SK-N-SH (cell line): ENCODE measurements at regions not wholly inside any gene's neighbourhood (a gene's known extent, or its start where the extent isn't known, plus 50 kb on each side); places are given as distances from the start of the nearest gene placed in this dataset.

Source experiments
- CTCF ChIA-PET: fragments of 300-600, 350-600 bp; formaldehyde crosslinking; extraction: SDS; loops from one replicate; lab custom pipeline; 2021; lab: Yijun Ruan, JAX
- POLR2A ChIA-PET: fragments of 350-600 bp; sonication (Branson Sonifier 250); formaldehyde crosslinking; extraction: SDS; loops from one replicate; lab custom pipeline; 2020; ENCODE audit warnings: antibody characterized with exemption, inconsistent platforms; lab: Yijun Ruan, JAX
- DNase-seq: peaks from one replicate; pipeline ENCODE4 v3.0.0; 2012
- H2AFZ ChIP-seq: fragments of 200-600 bp; sonication (generic); 2 replicates; pipeline ENCODE4 v1.8.1; 2016; ENCODE audit warnings: antibody characterized with exemption, mild to moderate bottlenecking, low read depth
- H3F3A ChIP-seq: fragments of 200-600 bp; sonication (generic); replicated peaks from 2 replicates; pipeline ENCODE3; 2016; ENCODE audit warnings: antibody characterized with exemption, mild to moderate bottlenecking; ENCODE audit not compliant: insufficient read depth
- H3K27ac ChIP-seq, 2 experiments: fragments of 200-500 bp in 1 of 2; fragments of 200-600 bp in 1 of 2; sonication (Bioruptor generic) in 1 of 2; sonication (generic), shearing (Covaris generic) in 1 of 2; 2 replicates each; pipeline versions ENCODE4 v1.5.1 to v1.6.1; 2014 to 2016; ENCODE audit warnings: low read depth in 2 of 2, inconsistent platforms in 1 of 2, low read length in 1 of 2, mild to moderate bottlenecking in 1 of 2, mixed read lengths in 1 of 2
- H3K27me3 ChIP-seq: fragments of 200-600 bp; sonication (generic), shearing (Covaris generic); 2 replicates; pipeline ENCODE4 v1.6.1; 2016; ENCODE audit warnings: mixed run types; ENCODE audit not compliant: insufficient read depth
- H3K36me3 ChIP-seq, 2 experiments: fragments of 200-500 bp in 1 of 2; fragments of 200-600 bp in 1 of 2; sonication (Bioruptor generic) in 1 of 2; sonication (generic) in 1 of 2; replicated peaks in 1 of 2; 2 replicates each; pipeline versions ENCODE3 to v1.5.1; 2014 to 2016; ENCODE audit warnings: low read length in 1 of 2, mild to moderate bottlenecking in 1 of 2; ENCODE audit not compliant: insufficient read depth in 2 of 2, control insufficient read depth in 1 of 2
- H3K4me1 ChIP-seq, 2 experiments: fragments of 200-500 bp in 1 of 2; fragments of 200-600 bp in 1 of 2; sonication (Bioruptor generic) in 1 of 2; sonication (generic), shearing (Covaris generic) in 1 of 2; 2 replicates each; pipeline versions ENCODE4 v1.5.1 to v1.6.1; 2014 to 2016; ENCODE audit warnings: low read depth in 1 of 2, low read length in 1 of 2, mixed run types in 1 of 2; ENCODE audit not compliant: insufficient read depth in 2 of 2, control insufficient read depth in 1 of 2
- H3K4me2 ChIP-seq: fragments of 200-600 bp; sonication (generic), shearing (Covaris generic); 2 replicates; pipeline ENCODE4 v1.6.1; 2017; ENCODE audit warnings: mixed run types
- H3K4me3 ChIP-seq, 2 experiments: fragments of 200-500 bp in 1 of 2; fragments of 200-600 bp in 1 of 2; sonication (Bioruptor generic) in 1 of 2; sonication (generic), shearing (Covaris generic) in 1 of 2; 2 replicates each; pipeline versions ENCODE4 v1.5.1 to v1.8.1; 2014 to 2016; ENCODE audit warnings: low read depth in 2 of 2, inconsistent platforms in 1 of 2, low read length in 1 of 2, mild to moderate bottlenecking in 1 of 2, mixed read lengths in 1 of 2, moderate library complexity in 1 of 2
- H3K79me2 ChIP-seq: fragments of 200-600 bp; sonication (generic); 2 replicates; pipeline ENCODE4 v1.8.1; 2017; ENCODE audit warnings: mild to moderate bottlenecking; ENCODE audit not compliant: insufficient read depth
- H3K9ac ChIP-seq: fragments of 200-600 bp; sonication (generic); 2 replicates; pipeline ENCODE4 v1.6.1; 2017; ENCODE audit warnings: mixed run types
- H3K9me2 ChIP-seq: fragments of 200-600 bp; sonication (generic); 2 replicates; pipeline ENCODE4 v1.6.1; 2017; ENCODE audit warnings: mixed run types
- H3K9me3 ChIP-seq: fragments of 200-600 bp; sonication (generic); 2 replicates; pipeline ENCODE4 v1.6.1; 2017; ENCODE audit warnings: mixed run types, mild to moderate bottlenecking, moderate library complexity
- H4K20me1 ChIP-seq: fragments of 200-600 bp; sonication (generic); 2 replicates; pipeline ENCODE4 v1.6.1; 2017; ENCODE audit warnings: mild to moderate bottlenecking, mixed run types; ENCODE audit not compliant: insufficient read depth
- ELF1 ChIP-seq: IDR thresholded peaks from 2 replicates; pipeline ENCODE4 v1.4.0; 2012
- FOSL2 ChIP-seq: IDR thresholded peaks from 2 replicates; pipeline ENCODE4 v1.4.0; 2012; ENCODE audit warnings: low read depth, mild to moderate bottlenecking, moderate library complexity, borderline replicate concordance
- FOXJ3 ChIP-seq: sonication (generic); formaldehyde crosslinking; IDR thresholded peaks from 2 replicates; pipeline ENCODE4 v1.5.1; 2020; ENCODE audit warnings: mild to moderate bottlenecking, missing genetic modification reagents
- RCOR1 ChIP-seq: fragments of 150-350 bp; IDR thresholded peaks from 2 replicates; pipeline ENCODE4 v1.6.1; 2017; ENCODE audit warnings: antibody characterized with exemption, low read length
- RFX5 ChIP-seq: IDR thresholded peaks from 2 replicates; pipeline ENCODE4 v1.6.1; 2012; ENCODE audit warnings: mild to moderate bottlenecking, improper control_type of control experiment, low read length
- TCF12 ChIP-seq: IDR thresholded peaks from 2 replicates; pipeline ENCODE4 v1.4.0; 2012
- YY1 ChIP-seq: IDR thresholded peaks from 2 replicates; pipeline ENCODE4 v1.4.0; 2012; ENCODE audit warnings: low read depth, mild to moderate bottlenecking
- WGBS: methylation state at CpG from one replicate; pipeline ENCODE4 v1.1.6; 2017; ENCODE audit warnings: low lambda C conversion rate; 5-methylcytosine and 5-hydroxymethylcytosine counted together
- TF ChIP-seq, protein P1 (sequence below): IDR thresholded peaks from 2 replicates; pipeline ENCODE4 v1.4.0; 2012; ENCODE audit warnings: low read depth
- TF ChIP-seq, protein P2 (sequence below): IDR thresholded peaks from 2 replicates; pipeline ENCODE4 v1.4.0; 2012; ENCODE audit warnings: low read depth, borderline replicate concordance
- TF ChIP-seq, protein P3 (sequence below): IDR thresholded peaks from 2 replicates; pipeline ENCODE4; 2012

DNA sequence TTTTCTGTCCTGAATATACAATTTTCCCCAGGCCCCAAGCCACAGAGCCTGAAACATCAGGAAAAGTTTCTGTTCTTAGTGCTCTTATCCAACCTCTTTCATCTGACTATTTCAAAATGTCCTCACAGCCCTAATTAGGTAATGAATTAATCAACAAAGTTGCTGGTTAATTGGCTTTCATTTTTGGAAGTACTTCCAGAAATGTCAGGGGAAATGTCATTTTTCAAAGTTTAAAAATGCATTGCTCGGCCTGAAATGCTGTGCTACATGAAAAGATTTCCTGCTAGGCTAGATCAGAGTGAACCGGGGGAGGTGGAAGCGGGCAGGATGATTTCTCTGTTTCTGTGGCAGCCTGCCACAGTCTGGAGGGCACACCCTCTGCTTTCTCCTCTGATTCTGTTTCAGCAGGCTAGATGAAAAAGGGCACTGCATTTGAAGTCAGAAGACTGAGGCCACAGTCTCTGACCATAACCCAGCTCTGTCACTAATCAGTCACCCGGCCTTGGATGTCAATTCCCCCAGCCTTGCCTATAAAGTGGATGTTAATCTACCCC is 55.9 kb upstream of the BARX1 start:
- POLR2A ChIA-PET = interaction anchor here (0.7 kb wide), 1 partner anchor 19 kb away, joined by 3 read pairs; no protein-coding TSS in a partner anchor
- H3K27me3 ChIP-seq = no peaks in the 10 kb centered on the region
- H3K4me2 ChIP-seq = no peak overlapping the region
- no peaks in the 10 kb centered on the region for H3K79me2 ChIP-seq
- no peaks in the 10 kb centered on the region for H3F3A ChIP-seq
- H2AFZ ChIP-seq = no peak overlapping the region
- H3K27ac ChIP-seq = no peak overlapping the region
- H3K4me3 ChIP-seq = no peak overlapping the region
- no peak for DNase-seq
- 57% methylated on average over 4 of the region's 4 CpGs for WGBS
- TF ChIP-seq TCF12 = no peak
- TF ChIP-seq RCOR1 = no peak
- TF ChIP-seq FOXJ3 (CRISPR knock-in tag) = no peak
- H3K9me2 ChIP-seq = no peaks in the 10 kb centered on the region
- no peaks in the 10 kb centered on the region; a peak in 1 of 4 replicates for H3K4me1 ChIP-seq
- H4K20me1 ChIP-seq = no peaks in the 10 kb centered on the region
- no peaks in the 10 kb centered on the region for H3K9me3 ChIP-seq
- CTCF ChIA-PET = interaction anchor here (6.1 to 6.3 kb wide), 2 partner anchors 8 to 202 kb away, joined by 69 to 209 read pairs; no protein-coding TSS in a partner anchor
- no peak overlapping the region for H3K9ac ChIP-seq
- H3K36me3 ChIP-seq = no peaks in the 10 kb centered on the region

DNA sequence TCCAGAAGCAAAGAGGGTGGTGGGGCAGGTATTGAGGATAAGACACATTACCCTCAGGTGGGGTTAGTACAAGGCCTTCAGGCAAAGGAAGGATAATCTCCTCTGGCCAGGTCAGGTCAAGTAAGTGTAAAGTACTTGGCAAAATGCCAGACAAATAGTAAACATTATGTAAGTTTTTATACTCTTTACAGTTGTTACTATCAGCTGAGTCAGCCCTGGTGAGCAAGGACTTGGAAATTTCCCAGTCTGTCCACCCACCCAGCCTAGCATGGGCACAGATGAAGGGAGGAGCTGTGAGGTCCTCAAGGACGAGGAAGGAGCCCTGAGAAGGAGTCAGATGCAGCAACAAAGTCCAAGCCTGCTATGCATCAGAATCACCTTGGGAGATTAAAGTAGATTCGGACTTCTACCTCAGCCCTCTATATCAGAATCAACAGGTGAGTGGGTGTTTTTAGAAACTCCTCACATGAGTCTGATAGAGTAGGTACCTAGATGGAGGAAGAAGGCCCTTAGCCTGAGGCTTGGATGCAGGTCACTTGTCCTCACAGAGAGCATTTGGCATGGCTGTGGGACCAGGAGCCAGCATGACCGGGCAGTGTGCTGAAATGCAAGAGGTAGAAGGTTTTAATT is 50.2 kb upstream of the BARX1 start:
- POLR2A ChIA-PET = no interaction called here
- CTCF ChIA-PET = interaction anchor here (1.0 to 4.7 kb wide), 2 partner anchors 8 to 324 kb away, joined by 3 to 69 read pairs; no protein-coding TSS in a partner anchor
- TF ChIP-seq ELF1 (no peak), RCOR1 (no peak), TCF12 (no peak), RFX5 (no peak), YY1 (no peak), FOSL2 (no peak)
- TF ChIP-seq, protein P1, sequence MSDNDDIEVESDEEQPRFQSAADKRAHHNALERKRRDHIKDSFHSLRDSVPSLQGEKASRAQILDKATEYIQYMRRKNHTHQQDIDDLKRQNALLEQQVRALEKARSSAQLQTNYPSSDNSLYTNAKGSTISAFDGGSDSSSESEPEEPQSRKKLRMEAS = no peak
- TF ChIP-seq, protein P2, sequence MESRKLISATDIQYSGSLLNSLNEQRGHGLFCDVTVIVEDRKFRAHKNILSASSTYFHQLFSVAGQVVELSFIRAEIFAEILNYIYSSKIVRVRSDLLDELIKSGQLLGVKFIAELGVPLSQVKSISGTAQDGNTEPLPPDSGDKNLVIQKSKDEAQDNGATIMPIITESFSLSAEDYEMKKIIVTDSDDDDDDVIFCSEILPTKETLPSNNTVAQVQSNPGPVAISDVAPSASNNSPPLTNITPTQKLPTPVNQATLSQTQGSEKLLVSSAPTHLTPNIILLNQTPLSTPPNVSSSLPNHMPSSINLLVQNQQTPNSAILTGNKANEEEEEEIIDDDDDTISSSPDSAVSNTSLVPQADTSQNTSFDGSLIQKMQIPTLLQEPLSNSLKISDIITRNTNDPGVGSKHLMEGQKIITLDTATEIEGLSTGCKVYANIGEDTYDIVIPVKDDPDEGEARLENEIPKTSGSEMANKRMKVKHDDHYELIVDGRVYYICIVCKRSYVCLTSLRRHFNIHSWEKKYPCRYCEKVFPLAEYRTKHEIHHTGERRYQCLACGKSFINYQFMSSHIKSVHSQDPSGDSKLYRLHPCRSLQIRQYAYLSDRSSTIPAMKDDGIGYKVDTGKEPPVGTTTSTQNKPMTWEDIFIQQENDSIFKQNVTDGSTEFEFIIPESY = no peak
- TF ChIP-seq, protein P3, sequence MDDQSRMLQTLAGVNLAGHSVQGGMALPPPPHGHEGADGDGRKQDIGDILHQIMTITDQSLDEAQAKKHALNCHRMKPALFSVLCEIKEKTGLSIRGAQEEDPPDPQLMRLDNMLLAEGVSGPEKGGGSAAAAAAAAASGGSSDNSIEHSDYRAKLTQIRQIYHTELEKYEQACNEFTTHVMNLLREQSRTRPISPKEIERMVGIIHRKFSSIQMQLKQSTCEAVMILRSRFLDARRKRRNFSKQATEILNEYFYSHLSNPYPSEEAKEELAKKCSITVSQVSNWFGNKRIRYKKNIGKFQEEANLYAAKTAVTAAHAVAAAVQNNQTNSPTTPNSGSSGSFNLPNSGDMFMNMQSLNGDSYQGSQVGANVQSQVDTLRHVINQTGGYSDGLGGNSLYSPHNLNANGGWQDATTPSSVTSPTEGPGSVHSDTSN = no peak

More for the DNA sequence above, 50.2 kb upstream of the BARX1 start:
- H3K27me3 ChIP-seq = no peaks in the 10 kb centered on the region
- H2AFZ ChIP-seq = no peak overlapping the region
- no peak overlapping the region for H3K4me2 ChIP-seq
- H3F3A ChIP-seq = no peaks in the 10 kb centered on the region
- H3K79me2 ChIP-seq = no peaks in the 10 kb centered on the region
- H3K36me3 ChIP-seq = no peaks in the 10 kb centered on the region
- H3K27ac ChIP-seq = no peak overlapping the region
- no peaks in the 10 kb centered on the region for H3K9me2 ChIP-seq
- DNase-seq = no peak
- 18% methylated on average over 3 of the region's 3 CpGs for WGBS
- no peak overlapping the region for H3K4me3 ChIP-seq
- no peaks in the 10 kb centered on the region for H4K20me1 ChIP-seq
- no peaks in the 10 kb centered on the region; a peak in 1 of 4 replicates for H3K4me1 ChIP-seq
- H3K9ac ChIP-seq = no peak overlapping the region
- no peaks in the 10 kb centered on the region for H3K9me3 ChIP-seq
